Middle frontal gyrus (tissue), 1 donor: ENCODE measurements at regions not wholly inside any gene's neighbourhood (a gene's known extent, or its start where the extent isn't known, plus 50 kb on each side); places are given as distances from the start of the nearest gene placed in this dataset.

Experiments
- DNase-seq: peaks from one replicate; pipeline ENCODE4 v3.0.0-alpha.2; 2015; ENCODE audit warnings: low spot score; ENCODE audit errors: extremely low spot score

DNA sequence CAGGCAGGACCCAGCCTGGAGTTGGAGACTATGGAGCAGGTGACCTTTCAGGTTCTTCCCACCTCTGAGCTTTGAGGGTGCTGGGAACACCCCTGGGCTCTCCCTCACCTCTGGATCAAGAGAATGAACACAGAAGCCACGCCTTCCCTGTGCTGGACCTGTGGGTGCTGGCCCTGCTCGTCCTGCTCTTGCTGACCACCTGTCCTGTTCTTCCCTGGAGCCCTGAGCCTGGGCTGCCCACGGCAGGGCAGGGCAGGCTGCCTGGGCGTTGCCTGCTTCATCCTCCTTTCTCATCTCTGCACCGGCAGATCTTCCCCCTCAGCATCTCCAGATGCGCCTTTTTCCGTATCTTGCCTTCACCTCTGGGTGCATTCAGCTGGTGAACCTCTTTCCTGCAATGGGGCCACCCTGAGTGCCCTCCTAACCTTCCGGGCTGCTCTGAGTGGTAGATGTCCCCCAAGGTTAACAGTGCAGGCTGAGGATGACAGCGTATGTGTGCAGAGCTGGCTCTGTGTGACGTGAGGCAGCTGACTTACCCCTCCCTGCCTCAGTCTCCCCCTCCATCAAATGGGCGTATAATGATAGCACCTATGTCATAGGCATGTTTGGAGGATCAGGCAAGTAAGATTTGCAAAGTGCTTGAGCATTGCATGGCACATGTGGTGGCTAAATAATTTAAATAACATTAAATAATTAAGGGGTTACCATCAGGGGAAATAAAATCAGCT is 225.8 kb upstream of the CIBAR2 start:
- DNase-seq, result no peak

DNA sequence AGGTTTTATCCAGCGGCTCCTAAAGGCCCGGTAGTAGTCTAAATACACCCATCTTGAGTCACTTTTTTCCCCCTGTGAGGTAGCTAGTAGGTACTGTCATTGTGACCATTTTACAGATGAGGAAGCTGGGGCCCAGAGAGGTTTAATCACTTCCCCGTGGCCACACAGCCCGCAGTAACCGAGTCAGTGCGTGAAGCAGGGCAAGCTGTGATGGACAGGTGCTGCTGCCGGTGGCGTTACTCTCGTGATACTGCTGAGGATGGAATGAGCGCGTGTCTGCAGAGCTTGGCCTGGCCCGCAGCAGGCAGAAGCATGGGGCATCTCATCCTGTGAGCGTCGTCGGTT is 226.3 kb upstream of the CIBAR2 start:
- DNase-seq, result no peak

DNA sequence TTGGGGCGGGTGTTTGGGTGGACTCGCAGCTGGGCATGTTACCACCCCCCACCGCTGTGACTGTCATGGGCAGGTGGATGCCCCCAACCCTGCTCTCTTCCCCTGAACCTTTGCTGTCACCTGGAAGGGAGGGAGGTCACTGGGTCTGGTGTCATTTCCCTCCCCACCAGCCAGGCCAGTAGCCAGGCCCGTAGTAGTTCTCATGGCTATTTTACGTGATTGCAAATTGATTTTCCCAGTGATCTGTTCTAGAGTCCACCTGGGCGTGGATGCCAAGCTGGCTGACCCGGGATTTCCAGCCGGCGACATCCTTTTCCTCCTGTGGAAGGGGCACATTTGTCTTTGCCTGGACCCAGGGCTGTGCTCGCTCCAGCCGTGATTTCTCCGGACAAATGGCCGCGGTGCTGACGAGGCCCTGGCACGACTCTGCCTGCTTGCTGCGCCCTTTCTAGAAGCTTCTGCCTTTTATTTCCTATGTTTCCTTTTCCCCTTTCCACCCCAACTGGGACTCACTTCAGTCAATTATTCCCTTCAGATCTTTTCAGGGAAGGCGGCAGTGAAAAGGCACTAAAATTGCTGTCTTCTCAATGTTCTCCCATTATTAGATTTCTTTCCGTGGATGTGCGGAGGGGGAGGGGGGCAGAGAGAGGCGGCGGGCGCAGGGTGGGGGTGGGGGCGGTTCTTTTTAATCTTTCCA is 226.9 kb upstream of the CIBAR2 start:
- no peak for DNase-seq

DNA sequence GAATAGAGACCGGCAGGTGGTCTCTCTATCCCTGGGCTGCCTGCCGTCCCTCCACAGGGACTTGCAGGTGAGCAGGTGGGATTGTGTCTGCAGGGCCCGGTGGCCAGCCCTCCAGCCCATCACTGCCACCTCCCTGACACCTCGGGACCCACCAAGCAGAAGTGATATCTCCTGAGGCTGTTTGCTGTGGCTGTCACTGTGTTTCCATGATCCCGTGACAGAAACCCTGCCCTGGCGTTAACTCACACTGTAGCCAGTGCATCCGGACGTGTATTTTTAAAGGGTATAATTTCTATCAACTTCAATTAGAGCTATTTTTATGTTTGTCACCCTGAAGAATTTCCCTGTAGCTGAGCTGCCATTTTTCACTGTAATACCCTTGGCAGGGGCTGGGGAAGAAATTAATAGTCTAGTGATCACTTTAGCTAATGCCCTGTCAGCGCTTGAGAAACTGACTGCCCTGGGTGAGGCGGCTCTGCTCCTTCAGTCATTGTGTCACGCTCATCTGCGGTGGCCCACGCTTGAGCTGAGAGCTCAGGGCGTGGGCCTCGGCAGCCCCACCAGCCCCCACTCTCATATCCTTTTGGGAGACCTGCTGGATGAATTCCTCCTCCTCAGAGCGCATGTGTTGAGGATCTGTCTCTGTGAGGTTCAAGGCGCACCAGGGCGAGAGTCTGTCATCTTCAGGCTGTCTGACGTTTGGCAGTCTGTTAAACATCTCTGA is 229.9 kb upstream of the CIBAR2 start:
- no peak for DNase-seq

DNA sequence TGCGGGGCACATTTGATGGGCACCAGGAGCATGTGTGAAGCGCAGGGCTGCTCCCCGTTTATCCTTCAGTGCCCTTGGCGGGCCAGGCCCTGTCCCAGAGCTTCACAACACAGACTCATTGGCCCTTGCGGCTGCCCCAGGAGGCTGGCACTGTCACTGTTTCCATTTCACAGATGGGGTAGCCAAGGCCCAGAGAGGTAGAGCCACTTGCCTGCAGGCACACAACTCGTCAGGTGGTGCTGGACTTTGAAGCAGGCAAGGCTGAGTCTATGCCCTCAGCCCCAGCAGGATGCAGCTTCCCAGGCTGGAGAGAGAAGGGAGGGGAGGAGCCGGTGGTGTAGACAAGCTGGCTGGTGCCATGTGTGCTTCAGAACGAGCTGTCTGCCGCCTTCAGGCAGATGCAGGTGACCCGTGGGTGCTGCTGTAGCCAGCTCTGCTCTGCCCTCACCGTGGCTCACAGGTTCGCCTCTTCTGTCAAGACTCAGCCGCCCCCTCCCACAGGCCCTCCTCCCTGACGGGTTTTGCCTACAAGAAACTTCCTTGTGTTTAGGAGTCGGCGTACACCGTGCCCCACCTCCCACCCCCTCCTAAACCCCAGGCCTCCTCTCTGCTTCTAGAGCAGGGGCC is 232.3 kb upstream of the CIBAR2 start:
- no peak for DNase-seq

DNA sequence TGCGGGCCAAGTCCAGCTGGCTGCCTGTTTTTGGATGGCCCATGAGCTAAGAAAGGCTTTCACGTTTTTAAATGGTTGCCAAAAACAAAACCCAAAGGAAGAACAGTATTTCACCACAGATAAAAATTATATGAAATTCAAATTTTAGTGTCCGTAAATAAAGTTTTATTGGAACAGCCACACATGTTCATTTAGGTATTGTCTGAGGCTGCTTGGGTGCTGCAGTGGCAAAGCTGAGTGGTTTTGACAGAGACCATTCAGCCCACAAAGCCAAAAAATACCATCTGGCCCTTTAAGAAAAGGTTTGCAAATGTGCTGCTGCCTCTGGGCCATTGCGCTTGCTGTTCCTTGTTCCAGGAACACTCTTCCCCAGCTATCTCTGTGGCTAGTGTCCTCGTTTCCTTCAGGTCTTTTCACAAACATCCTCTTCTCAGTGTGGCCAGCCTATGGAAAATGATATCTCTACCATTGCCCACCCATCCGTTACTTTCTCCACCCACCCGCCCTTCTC is 232.9 kb upstream of the CIBAR2 start:
- DNase-seq, result no peak

DNA sequence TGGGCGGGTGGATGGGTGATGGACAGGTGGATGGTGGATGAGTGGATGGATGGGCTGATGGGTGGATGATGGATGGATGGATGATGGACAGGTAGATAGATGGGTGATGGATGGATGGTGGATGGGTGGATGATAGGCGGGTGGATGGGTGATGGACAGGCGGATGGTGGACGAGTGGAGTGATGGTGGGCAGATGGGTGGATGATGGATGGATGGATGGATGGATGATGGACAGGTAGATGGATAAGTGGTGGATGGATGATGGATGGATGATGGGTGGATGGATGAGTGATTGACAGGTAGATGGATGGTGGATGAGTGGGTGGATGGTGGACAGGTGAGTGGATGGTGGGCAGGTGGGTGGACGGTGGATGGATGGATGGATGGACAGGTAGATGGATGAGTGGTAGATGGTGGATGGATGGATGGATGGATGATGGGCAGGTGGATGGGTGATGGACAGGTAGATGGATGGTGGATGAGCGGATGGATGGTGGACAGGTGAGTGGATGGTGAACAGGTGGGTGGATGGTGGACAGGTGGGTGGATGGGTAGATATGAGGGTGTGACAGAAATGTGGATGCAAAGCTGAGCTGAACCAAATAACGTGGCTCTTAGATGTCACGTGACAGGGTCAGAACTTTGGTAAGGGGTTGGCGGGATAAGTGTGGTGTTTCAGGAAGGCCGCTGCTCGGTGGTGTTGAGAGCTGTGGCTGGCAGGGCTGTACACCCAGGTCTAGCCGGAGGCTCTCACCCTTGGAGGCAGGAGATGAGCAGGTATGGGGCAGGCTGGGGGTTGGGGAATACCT is 234.3 kb upstream of the CIBAR2 start:
- DNase-seq, result no peak

GRCh38 chr16:85347213-85347591 is 234.9 kb upstream of the CIBAR2 start:
- no peak for DNase-seq

DNA sequence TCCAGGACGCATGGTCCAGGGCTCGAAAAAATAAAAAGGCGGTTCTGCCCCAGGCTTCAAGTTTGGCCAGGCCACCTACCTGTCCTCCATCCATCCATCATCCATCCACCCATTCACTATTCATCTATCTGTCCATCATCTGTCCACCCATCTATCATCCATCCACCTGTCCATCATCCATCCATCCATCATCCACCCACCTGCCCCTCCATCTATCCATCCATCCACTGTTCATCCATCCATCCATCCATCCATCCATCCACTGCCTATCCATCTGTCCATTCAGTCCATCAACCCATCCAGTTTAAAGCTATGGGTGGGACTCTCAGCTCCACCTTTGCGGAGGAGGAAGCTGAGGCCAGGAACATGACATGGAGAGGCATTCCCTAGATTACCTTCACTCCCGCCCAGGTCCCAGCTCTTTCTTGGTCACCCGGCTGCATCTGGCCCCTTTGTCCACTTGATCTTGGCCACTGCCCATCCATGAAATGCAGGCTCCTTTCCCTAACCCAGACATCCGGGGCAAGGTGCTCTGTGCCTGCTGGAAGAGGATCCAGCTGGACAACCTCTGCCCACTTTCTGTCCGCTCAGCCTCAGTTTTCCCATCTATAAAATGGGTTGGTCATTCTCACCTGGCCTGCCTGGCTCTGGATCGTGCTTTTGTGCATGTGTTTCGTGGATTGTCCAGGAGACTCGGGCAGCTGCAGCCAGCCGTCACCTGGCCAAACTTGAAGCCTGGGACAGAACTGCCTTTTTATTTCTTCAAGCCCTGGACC is 236.0 kb upstream of the CIBAR2 start:
- no peak for DNase-seq

DNA sequence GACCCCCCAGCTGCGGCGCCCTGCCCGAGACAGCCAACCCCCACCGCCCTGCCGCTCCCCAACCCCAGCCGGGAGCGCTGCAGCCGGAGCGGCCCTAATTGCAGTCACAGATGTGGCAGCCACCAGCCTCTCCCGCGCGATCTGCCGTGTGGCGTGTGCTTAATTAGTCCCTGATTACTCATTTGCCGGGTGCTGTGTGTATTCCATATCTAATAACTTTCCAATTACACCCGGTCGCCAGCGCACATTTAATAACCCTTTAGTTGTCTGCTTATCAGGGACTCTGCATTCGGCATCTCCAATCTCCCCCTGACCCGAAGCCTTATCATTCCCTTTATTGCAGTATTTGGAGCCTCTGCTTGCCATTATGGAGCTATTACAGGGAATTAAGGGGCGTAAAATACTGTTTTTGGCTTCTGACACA is 236.7 kb upstream of the CIBAR2 start:
- no peak for DNase-seq

DNA sequence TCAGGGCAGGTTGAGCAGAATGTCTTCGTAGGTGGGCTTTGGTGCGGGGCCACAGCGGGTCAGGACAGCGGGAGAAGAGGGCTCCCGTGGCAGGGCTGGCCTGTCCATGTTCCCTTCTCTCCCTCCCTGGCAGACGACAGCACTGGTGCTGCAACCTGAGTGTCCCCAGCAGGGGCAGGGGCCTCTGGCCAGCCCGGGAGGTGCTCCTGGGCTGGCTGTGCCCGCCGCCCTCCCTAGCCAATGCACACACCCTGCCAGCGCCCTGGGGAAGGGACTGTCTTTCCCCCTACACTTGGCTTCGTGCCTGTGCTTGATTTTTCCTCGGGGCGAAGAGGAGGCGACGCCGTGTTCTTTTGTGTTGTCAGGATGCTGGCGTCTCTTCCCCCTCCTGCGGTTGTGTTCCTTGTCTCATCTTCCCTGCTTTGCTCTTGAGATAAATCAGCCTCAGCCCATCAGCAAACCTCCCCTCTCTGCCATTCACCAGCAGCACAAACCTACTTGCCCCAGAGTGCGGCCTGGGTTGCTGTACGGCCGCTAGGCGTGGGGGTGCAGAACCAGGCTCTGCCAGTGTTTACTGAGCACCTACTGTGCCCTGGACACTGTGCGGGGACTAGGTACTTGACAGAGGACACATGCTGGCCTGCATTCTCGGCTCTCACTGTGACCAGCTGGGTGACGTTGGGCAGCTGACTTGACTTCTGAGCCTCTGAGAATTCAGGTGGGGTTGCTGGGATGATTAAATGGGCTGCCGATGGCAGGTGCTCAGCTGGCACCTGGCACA is 237.3 kb upstream of the CIBAR2 start:
- DNase-seq, result no peak

GRCh38 chr16:85350146-85350728 is 238.0 kb upstream of the CIBAR2 start:
- no peak for DNase-seq

DNA sequence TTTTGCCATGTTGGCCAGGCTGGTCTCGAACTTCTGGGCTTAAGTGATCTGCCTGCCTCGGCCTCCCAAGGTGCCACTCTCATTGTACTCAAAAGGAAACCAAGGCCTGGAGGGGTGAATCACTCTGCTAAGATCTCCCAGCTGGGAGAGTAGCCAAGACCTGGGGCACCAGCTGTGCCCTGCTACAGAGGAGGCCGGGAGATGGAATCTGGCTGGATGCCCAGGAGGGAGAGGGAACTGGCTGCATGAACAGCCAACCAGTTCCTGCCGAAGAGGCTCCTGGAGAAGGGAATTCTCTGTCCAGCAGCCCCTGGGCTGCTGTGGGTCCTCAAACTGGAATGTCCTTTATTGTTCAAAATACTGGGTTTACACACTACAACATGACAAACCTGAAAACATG is 238.7 kb upstream of the CIBAR2 start:
- DNase-seq, result peak; percentile 84

- no peak for DNase-seq
These were observed 240.7 kb upstream of the CIBAR2 start for GRCh38 chr16:85353013-85353412.

GRCh38 chr16:85353839-85354685 is 241.8 kb upstream of the CIBAR2 start:
- no peak for DNase-seq

DNA sequence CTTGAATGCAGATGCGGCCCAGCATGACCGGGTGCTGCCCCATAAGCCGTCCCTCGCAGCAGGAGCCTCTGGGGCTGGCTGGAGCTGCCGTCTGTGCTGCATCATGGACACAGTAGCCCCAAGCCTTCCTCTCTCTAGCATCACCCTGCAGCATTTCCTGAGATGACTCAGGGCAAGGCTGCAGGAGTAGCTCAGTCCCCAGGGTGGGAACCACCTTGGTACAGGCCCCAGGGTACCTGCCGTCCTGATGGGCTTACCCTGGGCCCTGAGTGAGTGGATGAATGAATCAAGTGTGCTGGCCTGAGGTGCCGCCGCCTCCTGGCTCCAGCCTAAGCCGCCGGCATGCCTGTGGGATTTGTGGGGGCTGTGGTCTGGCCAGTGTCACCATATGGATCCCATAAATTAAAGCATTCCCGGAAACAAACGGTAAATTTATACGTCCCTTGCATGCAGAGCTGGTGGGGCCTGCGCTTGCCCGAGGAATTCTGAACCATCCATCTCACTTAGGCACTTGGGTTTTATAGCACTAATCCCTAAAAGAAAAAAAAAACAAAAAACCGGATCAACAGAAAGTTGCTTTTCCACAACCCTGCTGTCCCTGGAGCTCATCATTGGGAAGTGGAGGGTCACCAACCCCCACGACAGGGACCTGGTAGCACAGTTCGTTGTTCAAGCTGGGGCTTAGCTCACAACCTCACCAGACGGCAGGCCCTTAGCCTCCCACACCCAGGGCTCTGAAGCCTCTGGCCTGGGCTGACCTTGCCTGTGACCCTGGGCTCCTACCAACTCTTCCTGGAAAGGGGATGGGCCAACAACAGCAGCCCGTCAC is 242.6 kb upstream of the CIBAR2 start:
- no peak for DNase-seq

GRCh38 chr16:85355515-85355837 is 243.2 kb upstream of the CIBAR2 start:
- DNase-seq, result no peak
